ENCODE measurements at regions not wholly inside any gene's neighbourhood (a gene's known extent, or its start where the extent isn't known, plus 50 kb on each side); places are given as distances from the start of the nearest gene placed in this dataset.

- TF ChIP-seq, protein P1, sequence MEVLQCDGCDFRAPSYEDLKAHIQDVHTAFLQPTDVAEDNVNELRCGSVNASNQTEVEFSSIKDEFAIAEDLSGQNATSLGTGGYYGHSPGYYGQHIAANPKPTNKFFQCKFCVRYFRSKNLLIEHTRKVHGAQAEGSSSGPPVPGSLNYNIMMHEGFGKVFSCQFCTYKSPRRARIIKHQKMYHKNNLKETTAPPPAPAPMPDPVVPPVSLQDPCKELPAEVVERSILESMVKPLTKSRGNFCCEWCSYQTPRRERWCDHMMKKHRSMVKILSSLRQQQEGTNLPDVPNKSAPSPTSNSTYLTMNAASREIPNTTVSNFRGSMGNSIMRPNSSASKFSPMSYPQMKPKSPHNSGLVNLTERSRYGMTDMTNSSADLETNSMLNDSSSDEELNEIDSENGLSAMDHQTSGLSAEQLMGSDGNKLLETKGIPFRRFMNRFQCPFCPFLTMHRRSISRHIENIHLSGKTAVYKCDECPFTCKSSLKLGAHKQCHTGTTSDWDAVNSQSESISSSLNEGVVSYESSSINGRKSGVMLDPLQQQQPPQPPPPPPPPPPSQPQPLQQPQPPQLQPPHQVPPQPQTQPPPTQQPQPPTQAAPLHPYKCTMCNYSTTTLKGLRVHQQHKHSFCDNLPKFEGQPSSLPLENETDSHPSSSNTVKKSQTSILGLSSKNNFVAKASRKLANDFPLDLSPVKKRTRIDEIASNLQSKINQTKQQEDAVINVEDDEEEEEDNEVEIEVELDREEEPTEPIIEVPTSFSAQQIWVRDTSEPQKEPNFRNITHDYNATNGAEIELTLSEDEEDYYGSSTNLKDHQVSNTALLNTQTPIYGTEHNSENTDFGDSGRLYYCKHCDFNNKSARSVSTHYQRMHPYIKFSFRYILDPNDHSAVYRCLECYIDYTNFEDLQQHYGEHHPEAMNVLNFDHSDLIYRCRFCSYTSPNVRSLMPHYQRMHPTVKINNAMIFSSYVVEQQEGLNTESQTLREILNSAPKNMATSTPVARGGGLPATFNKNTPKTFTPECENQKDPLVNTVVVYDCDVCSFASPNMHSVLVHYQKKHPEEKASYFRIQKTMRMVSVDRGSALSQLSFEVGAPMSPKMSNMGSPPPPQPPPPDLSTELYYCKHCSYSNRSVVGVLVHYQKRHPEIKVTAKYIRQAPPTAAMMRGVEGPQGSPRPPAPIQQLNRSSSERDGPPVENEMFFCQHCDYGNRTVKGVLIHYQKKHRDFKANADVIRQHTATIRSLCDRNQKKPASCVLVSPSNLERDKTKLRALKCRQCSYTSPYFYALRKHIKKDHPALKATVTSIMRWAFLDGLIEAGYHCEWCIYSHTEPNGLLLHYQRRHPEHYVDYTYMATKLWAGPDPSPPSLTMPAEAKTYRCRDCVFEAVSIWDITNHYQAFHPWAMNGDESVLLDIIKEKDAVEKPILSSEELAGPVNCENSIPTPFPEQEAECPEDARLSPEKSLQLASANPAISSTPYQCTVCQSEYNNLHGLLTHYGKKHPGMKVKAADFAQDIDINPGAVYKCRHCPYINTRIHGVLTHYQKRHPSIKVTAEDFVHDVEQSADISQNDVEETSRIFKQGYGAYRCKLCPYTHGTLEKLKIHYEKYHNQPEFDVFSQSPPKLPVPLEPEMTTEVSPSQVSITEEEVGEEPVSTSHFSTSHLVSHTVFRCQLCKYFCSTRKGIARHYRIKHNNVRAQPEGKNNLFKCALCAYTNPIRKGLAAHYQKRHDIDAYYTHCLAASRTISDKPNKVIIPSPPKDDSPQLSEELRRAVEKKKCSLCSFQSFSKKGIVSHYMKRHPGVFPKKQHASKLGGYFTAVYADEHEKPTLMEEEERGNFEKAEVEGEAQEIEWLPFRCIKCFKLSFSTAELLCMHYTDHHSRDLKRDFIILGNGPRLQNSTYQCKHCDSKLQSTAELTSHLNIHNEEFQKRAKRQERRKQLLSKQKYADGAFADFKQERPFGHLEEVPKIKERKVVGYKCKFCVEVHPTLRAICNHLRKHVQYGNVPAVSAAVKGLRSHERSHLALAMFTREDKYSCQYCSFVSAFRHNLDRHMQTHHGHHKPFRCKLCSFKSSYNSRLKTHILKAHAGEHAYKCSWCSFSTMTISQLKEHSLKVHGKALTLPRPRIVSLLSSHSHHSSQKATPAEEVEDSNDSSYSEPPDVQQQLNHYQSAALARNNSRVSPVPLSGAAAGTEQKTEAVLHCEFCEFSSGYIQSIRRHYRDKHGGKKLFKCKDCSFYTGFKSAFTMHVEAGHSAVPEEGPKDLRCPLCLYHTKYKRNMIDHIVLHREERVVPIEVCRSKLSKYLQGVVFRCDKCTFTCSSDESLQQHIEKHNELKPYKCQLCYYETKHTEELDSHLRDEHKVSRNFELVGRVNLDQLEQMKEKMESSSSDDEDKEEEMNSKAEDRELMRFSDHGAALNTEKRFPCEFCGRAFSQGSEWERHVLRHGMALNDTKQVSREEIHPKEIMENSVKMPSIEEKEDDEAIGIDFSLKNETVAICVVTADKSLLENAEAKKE (CRISPR knock-in tag; IDR thresholded peaks at IDR 0.05), result no peak
- TF ChIP-seq, protein P2, sequence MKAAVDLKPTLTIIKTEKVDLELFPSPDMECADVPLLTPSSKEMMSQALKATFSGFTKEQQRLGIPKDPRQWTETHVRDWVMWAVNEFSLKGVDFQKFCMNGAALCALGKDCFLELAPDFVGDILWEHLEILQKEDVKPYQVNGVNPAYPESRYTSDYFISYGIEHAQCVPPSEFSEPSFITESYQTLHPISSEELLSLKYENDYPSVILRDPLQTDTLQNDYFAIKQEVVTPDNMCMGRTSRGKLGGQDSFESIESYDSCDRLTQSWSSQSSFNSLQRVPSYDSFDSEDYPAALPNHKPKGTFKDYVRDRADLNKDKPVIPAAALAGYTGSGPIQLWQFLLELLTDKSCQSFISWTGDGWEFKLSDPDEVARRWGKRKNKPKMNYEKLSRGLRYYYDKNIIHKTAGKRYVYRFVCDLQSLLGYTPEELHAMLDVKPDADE (IDR thresholded peaks at IDR 0.05), result no peak
- no peak for TF ChIP-seq STAT1 (IDR thresholded peaks at IDR 0.05; ENCODE audit: unreplicated experiment)
Observed at GRCh38 chr11:98107736-98108135, 913.0 kb upstream of the CNTN5 start (continued).

DNA sequence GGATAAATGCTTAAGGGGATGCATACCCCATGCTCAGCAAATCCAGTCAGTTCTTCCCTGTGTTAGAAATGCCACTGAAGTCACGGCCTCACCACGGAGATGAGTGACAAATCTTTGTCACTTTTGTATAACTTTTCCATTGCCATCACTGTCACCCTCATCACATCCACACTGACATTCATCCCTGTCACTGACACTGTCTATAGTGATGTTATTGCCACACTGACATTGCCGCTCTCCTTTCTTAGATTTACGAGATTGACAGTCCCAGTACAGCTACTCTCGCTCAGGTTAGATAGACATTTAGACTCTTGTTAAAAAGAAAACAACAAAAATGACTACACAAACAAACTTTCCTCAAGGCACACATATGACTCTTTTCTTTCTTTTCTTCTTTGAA is 910.7 kb upstream of the CNTN5 start:
- H3K27ac Mint-ChIP-seq, result no peak overlapping the region
- H3K4me3 ChIP-seq, result no peak overlapping the region
- no peaks in the 10 kb centered on the region for H3F3A ChIP-seq (replicated peaks; ENCODE audit: low read depth)
- no peaks in the 10 kb centered on the region for H3K4me1 ChIP-seq (ENCODE audit: insufficient read depth)
- no peaks in the 10 kb centered on the region for H4K20me1 ChIP-seq (replicated peaks; ENCODE audit: insufficient read depth)
- no peaks in the 10 kb centered on the region for H3K9me2 ChIP-seq (ENCODE audit: insufficient read depth)
- H3K4me2 ChIP-seq, result no peak overlapping the region
- ATAC-seq (no peak), DNase-seq (ENCODE audit: low spot score) (no peak)
- no peaks in the 10 kb centered on the region for H3K27me3 ChIP-seq (ENCODE audit: insufficient read depth)
- peaks cover 4% of the 10 kb centered on the region; the same call in 1 of the 3 replicates for H3K9me3 Mint-ChIP-seq
- H3K36me3 ChIP-seq (ENCODE audit: insufficient read depth), result no peaks in the 10 kb centered on the region
- no peak overlapping the region for H2AFZ ChIP-seq
- no peak overlapping the region for H3K4me3 Mint-ChIP-seq
- H3K79me2 ChIP-seq (replicated peaks; ENCODE audit: insufficient read depth), result no peaks in the 10 kb centered on the region
- H3K36me3 Mint-ChIP-seq (ENCODE audit: low read depth), result no peaks in the 10 kb centered on the region
- no peaks in the 10 kb centered on the region for H3K4me1 Mint-ChIP-seq
- no peaks in the 10 kb centered on the region for H3K27me3 Mint-ChIP-seq (ENCODE audit: insufficient read depth, low read depth, poor library complexity)
- no peak overlapping the region for H3K27ac ChIP-seq (ENCODE audit: low read depth)
- TF ChIP-seq NANOG (IDR thresholded peaks at IDR 0.05; ENCODE audit: borderline replicate concordance), result no peak
- no peak for TF ChIP-seq CTCF (conservative IDR thresholded peaks at IDR 0.05; ENCODE audit: low read depth in 2 of 2)
- no peak for TF ChIP-seq EZH2 (IDR thresholded peaks at IDR 0.05; ENCODE audit: low read depth, unreplicated experiment)
- TF ChIP-seq CREB1 (CRISPR knock-in tag; IDR thresholded peaks at IDR 0.05; ENCODE audit: low read depth), result no peak
- no peak for TF ChIP-seq ZNF114 (CRISPR knock-in tag; IDR thresholded peaks at IDR 0.05)
- TF ChIP-seq POLR2AphosphoS5 (IDR thresholded peaks at IDR 0.05; ENCODE audit: low read depth), result no peak
- no peak for TF ChIP-seq STAT1 (IDR thresholded peaks at IDR 0.05; ENCODE audit: unreplicated experiment)
- no peak for TF ChIP-seq EZH2phosphoT487 (IDR thresholded peaks at IDR 0.05; ENCODE audit: unreplicated experiment)
- TF ChIP-seq, protein P2 (IDR thresholded peaks at IDR 0.05), result no peak
- TF ChIP-seq, protein P3, sequence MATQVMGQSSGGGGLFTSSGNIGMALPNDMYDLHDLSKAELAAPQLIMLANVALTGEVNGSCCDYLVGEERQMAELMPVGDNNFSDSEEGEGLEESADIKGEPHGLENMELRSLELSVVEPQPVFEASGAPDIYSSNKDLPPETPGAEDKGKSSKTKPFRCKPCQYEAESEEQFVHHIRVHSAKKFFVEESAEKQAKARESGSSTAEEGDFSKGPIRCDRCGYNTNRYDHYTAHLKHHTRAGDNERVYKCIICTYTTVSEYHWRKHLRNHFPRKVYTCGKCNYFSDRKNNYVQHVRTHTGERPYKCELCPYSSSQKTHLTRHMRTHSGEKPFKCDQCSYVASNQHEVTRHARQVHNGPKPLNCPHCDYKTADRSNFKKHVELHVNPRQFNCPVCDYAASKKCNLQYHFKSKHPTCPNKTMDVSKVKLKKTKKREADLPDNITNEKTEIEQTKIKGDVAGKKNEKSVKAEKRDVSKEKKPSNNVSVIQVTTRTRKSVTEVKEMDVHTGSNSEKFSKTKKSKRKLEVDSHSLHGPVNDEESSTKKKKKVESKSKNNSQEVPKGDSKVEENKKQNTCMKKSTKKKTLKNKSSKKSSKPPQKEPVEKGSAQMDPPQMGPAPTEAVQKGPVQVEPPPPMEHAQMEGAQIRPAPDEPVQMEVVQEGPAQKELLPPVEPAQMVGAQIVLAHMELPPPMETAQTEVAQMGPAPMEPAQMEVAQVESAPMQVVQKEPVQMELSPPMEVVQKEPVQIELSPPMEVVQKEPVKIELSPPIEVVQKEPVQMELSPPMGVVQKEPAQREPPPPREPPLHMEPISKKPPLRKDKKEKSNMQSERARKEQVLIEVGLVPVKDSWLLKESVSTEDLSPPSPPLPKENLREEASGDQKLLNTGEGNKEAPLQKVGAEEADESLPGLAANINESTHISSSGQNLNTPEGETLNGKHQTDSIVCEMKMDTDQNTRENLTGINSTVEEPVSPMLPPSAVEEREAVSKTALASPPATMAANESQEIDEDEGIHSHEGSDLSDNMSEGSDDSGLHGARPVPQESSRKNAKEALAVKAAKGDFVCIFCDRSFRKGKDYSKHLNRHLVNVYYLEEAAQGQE (IDR thresholded peaks at IDR 0.05; ENCODE audit: unreplicated experiment), result no peak

All from GM23338 (cell line).